Adipocyte (in vitro differentiated cells): ENCODE measurements at regions not wholly inside any gene's neighbourhood (a gene's known extent, or its start where the extent isn't known, plus 50 kb on each side); places are given as distances from the start of the nearest gene placed in this dataset.

Experiments used
- DNase-seq: peaks from one replicate; pipeline ENCODE4 v3.0.0-alpha.2; 2015; ENCODE audit warnings: low read depth
- H3K27me3 ChIP-seq: replicated peaks from 2 replicates; pipeline ENCODE4 v1.7.0; 2013; ENCODE audit warnings: mild to moderate bottlenecking, low read length, moderate library complexity; ENCODE audit not compliant: control insufficient read depth, insufficient read depth
- H3K36me3 ChIP-seq: 2 replicates; pipeline ENCODE4 v1.7.0; 2013; ENCODE audit warnings: low read length, mild to moderate bottlenecking, moderate library complexity; ENCODE audit not compliant: control insufficient read depth, insufficient read depth, severe bottlenecking
- H3K4me1 ChIP-seq: 2 replicates; pipeline ENCODE4 v1.7.0; 2013; ENCODE audit warnings: mild to moderate bottlenecking, low read length, moderate library complexity; ENCODE audit not compliant: control insufficient read depth, insufficient read depth
- H3K4me3 ChIP-seq: 2 replicates; pipeline ENCODE4 v1.7.0; 2013; ENCODE audit warnings: mild to moderate bottlenecking, low read length, moderate library complexity
- H3K9ac ChIP-seq: 2 replicates; pipeline ENCODE4 v1.7.0; 2013; ENCODE audit warnings: mild to moderate bottlenecking, low read length, moderate library complexity
- H3K9me3 ChIP-seq: 2 replicates; pipeline ENCODE4 v1.7.0; 2013; ENCODE audit warnings: mild to moderate bottlenecking, low read length, moderate library complexity; ENCODE audit not compliant: control insufficient read depth

- DNase-seq = no peak
- Histone ChIP-seq H3K36me3 (no peaks in the 10 kb centered on the region), H3K9ac (no peak overlapping the region), H3K9me3 (no peaks in the 10 kb centered on the region), H3K4me3 (no peak overlapping the region), H3K27me3 (peaks cover 11% of the 10 kb centered on the region), H3K4me1 (no peaks in the 10 kb centered on the region)
These were observed 348.3 kb downstream of the CDH26 start for GRCh38 chr20:60306551-60306950.

- no peaks in the 10 kb centered on the region for H3K36me3 ChIP-seq
- DNase-seq = no peak
- H3K9me3 ChIP-seq = no peaks in the 10 kb centered on the region
- no peak overlapping the region for H3K4me3 ChIP-seq
- H3K9ac ChIP-seq = no peak overlapping the region
- H3K4me1 ChIP-seq = no peaks in the 10 kb centered on the region
- H3K27me3 ChIP-seq = peaks cover 4% of the 10 kb centered on the region
These were observed 352.5 kb downstream of the CDH26 start for GRCh38 chr20:60310560-60311349.

- no peaks in the 10 kb centered on the region for H3K4me1 ChIP-seq
- no peak for DNase-seq
- H3K36me3 ChIP-seq = no peaks in the 10 kb centered on the region
- H3K9ac ChIP-seq = no peak overlapping the region
- H3K27me3 ChIP-seq = peaks cover 4% of the 10 kb centered on the region
- no peaks in the 10 kb centered on the region for H3K9me3 ChIP-seq
- no peak overlapping the region for H3K4me3 ChIP-seq
These were observed 355.0 kb downstream of the CDH26 start for GRCh38 chr20:60313191-60313590.

GRCh38 chr20:60313614-60314013 lies 355.4 kb downstream of the CDH26 start:
- DNase-seq = no peak
- H3K9ac ChIP-seq = no peak overlapping the region
- H3K27me3 ChIP-seq = peaks cover 1% of the 10 kb centered on the region
- no peaks in the 10 kb centered on the region for H3K4me1 ChIP-seq
- no peaks in the 10 kb centered on the region for H3K36me3 ChIP-seq
- no peak overlapping the region for H3K4me3 ChIP-seq
- no peaks in the 10 kb centered on the region for H3K9me3 ChIP-seq

GRCh38 chr20:60314727-60315126 lies 356.5 kb downstream of the CDH26 start:
- no peak overlapping the region for H3K4me3 ChIP-seq
- no peaks in the 10 kb centered on the region for H3K36me3 ChIP-seq
- H3K27me3 ChIP-seq = no peaks in the 10 kb centered on the region
- no peak overlapping the region for H3K9ac ChIP-seq
- H3K9me3 ChIP-seq = no peaks in the 10 kb centered on the region
- no peaks in the 10 kb centered on the region for H3K4me1 ChIP-seq
- no peak for DNase-seq

GRCh38 chr20:60316476-60317158 lies 358.4 kb downstream of the CDH26 start:
- Histone ChIP-seq H3K4me1 (no peaks in the 10 kb centered on the region), H3K4me3 (no peak overlapping the region), H3K36me3 (no peaks in the 10 kb centered on the region), H3K9ac (no peak overlapping the region), H3K9me3 (no peaks in the 10 kb centered on the region), H3K27me3 (no peaks in the 10 kb centered on the region)
- no peak for DNase-seq

- Histone ChIP-seq H3K27me3 (no peaks in the 10 kb centered on the region), H3K9me3 (no peaks in the 10 kb centered on the region), H3K9ac (no peak overlapping the region), H3K4me3 (no peak overlapping the region), H3K36me3 (no peaks in the 10 kb centered on the region), H3K4me1 (no peaks in the 10 kb centered on the region)
- no peak for DNase-seq
These were observed 359.2 kb downstream of the CDH26 start for GRCh38 chr20:60317401-60317800.

- no peak for DNase-seq
- H3K4me1 ChIP-seq = no peaks in the 10 kb centered on the region
- H3K9ac ChIP-seq = no peak overlapping the region
- H3K9me3 ChIP-seq = no peaks in the 10 kb centered on the region
- H3K27me3 ChIP-seq = no peaks in the 10 kb centered on the region
- no peaks in the 10 kb centered on the region for H3K36me3 ChIP-seq
- H3K4me3 ChIP-seq = no peak overlapping the region
These were observed 363.4 kb downstream of the CDH26 start for GRCh38 chr20:60321601-60322000.

- DNase-seq = no peak
- H3K4me3 ChIP-seq = no peak overlapping the region
- no peaks in the 10 kb centered on the region for H3K9me3 ChIP-seq
- H3K9ac ChIP-seq = no peak overlapping the region
- no peaks in the 10 kb centered on the region for H3K36me3 ChIP-seq
- no peaks in the 10 kb centered on the region for H3K27me3 ChIP-seq
- no peaks in the 10 kb centered on the region for H3K4me1 ChIP-seq
These were observed 368.6 kb downstream of the CDH26 start for GRCh38 chr20:60326821-60327220.

- no peaks in the 10 kb centered on the region for H3K27me3 ChIP-seq
- DNase-seq = no peak
- no peaks in the 10 kb centered on the region for H3K36me3 ChIP-seq
- H3K9ac ChIP-seq = no peak overlapping the region
- no peak overlapping the region for H3K4me3 ChIP-seq
- no peaks in the 10 kb centered on the region for H3K4me1 ChIP-seq
- no peaks in the 10 kb centered on the region for H3K9me3 ChIP-seq
These were observed 369.9 kb downstream of the CDH26 start for GRCh38 chr20:60327971-60328660.

GRCh38 chr20:60330461-60330860 lies 372.2 kb downstream of the CDH26 start:
- Histone ChIP-seq H3K4me3 (no peak overlapping the region), H3K36me3 (no peaks in the 10 kb centered on the region), H3K27me3 (no peaks in the 10 kb centered on the region), H3K9ac (no peak overlapping the region), H3K9me3 (no peaks in the 10 kb centered on the region), H3K4me1 (no peaks in the 10 kb centered on the region)
- DNase-seq = no peak
